ENCODE measurements at regions not wholly inside any gene's neighbourhood (a gene's known extent, or its start where the extent isn't known, plus 50 kb on each side); places are given as distances from the start of the nearest gene placed in this dataset.

DNA sequence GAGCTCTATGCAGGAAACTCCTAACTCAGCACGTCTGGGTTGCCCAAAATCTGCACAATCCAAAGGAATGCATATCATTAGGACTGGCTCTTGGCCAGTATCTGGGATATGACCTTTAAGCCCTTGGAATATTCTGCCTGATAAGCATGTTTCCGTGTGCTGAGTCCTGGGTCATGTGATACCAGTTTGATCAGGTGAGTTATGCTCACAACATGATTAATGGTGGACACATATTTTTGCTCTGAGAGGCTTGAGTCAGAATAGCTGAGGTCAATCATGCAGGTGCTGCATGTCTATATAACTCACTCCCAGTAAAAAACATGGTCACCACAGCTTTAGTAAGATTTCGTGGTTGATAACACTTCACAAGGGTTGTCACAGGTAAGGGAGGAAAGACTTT lies 408.8 kb downstream of the YTHDC2 start:
- TF ChIP-seq, protein P1, sequence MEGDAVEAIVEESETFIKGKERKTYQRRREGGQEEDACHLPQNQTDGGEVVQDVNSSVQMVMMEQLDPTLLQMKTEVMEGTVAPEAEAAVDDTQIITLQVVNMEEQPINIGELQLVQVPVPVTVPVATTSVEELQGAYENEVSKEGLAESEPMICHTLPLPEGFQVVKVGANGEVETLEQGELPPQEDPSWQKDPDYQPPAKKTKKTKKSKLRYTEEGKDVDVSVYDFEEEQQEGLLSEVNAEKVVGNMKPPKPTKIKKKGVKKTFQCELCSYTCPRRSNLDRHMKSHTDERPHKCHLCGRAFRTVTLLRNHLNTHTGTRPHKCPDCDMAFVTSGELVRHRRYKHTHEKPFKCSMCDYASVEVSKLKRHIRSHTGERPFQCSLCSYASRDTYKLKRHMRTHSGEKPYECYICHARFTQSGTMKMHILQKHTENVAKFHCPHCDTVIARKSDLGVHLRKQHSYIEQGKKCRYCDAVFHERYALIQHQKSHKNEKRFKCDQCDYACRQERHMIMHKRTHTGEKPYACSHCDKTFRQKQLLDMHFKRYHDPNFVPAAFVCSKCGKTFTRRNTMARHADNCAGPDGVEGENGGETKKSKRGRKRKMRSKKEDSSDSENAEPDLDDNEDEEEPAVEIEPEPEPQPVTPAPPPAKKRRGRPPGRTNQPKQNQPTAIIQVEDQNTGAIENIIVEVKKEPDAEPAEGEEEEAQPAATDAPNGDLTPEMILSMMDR (IDR thresholded peaks at IDR 0.05; ENCODE audit: insufficient read depth in 1 of 2, low read depth in 1 of 2, low read length in 1 of 2, severe bottlenecking in 1 of 2, unreplicated experiment in 1 of 2) = no peak
- H3K36me3 Mint-ChIP-seq (ENCODE audit: insufficient read depth, unreplicated experiment) = no peaks in the 10 kb centered on the region
- no peaks in the 10 kb centered on the region for H3K27me3 ChIP-seq (replicated peaks; ENCODE audit: control insufficient read depth, insufficient read depth, low read length)
- no peaks in the 10 kb centered on the region for H3K36me3 ChIP-seq (ENCODE audit: control insufficient read depth, insufficient read depth, low read length)
- CTCF ChIA-PET = no interaction called here
- H3K27ac Mint-ChIP-seq (ENCODE audit: unreplicated experiment) = no peak overlapping the region
- H3K4me1 ChIP-seq = no peaks in the 10 kb centered on the region
- H3K4me3 ChIP-seq (ENCODE audit: low read depth, low read length) = no peak overlapping the region
- H3K4me3 Mint-ChIP-seq (ENCODE audit: unreplicated experiment) = no peak overlapping the region
- POLR2A ChIA-PET = no interaction called here
- BruUV-seq (replicated peaks) = no TSS peak
- intact Hi-C loops (cut with micrococcal nuclease; ENCODE audit: unreplicated experiment) = no loop called here
- H3K4me1 Mint-ChIP-seq (ENCODE audit: low read depth, unreplicated experiment) = no peaks in the 10 kb centered on the region
- no peaks in the 10 kb centered on the region for H3K9me3 Mint-ChIP-seq (ENCODE audit: unreplicated experiment)
- no peaks in the 10 kb centered on the region for H3K9me3 ChIP-seq
- no peak for DNase-seq
- peaks cover 2% of the 10 kb centered on the region for H3K27me3 Mint-ChIP-seq (ENCODE audit: insufficient read depth, unreplicated experiment)

DNA sequence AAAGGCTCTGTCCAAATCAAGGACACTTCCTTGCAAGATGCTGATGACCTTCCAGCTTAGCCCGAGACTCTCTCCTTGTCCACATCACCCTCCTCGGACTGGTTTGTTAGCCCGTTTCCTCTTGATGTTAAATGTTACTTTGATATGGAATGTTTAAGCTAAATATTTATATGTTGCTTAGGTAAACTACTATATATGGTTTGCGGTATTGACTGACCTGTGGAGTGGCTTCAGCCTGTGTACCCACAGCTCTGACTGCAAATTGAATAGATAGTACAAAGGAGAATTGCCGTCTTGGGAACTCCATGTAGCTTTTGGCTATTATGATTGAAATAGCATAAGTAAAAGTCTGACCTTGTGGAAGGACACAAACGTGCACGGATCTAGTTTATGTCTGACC lies 422.0 kb downstream of the YTHDC2 start:
- H3K4me3 ChIP-seq (ENCODE audit: low read depth, low read length) = no peak overlapping the region
- H3K36me3 ChIP-seq (ENCODE audit: control insufficient read depth, insufficient read depth, low read length) = no peaks in the 10 kb centered on the region
- ChIA-PET CTCF (interaction anchor here (0.6 kb wide), 1 partner anchor 323 kb away, joined by 3 read pairs; no protein-coding TSS in a partner anchor), POLR2A (no interaction called here)
- H3K27me3 ChIP-seq (replicated peaks; ENCODE audit: control insufficient read depth, insufficient read depth, low read length) = no peaks in the 10 kb centered on the region
- Mint-ChIP-seq H3K36me3 (ENCODE audit: insufficient read depth, unreplicated experiment) (no peaks in the 10 kb centered on the region), H3K27ac (ENCODE audit: unreplicated experiment) (no peak overlapping the region), H3K9me3 (ENCODE audit: unreplicated experiment) (no peaks in the 10 kb centered on the region), H3K4me1 (ENCODE audit: low read depth, unreplicated experiment) (no peaks in the 10 kb centered on the region), H3K27me3 (ENCODE audit: insufficient read depth, unreplicated experiment) (peaks cover 5% of the 10 kb centered on the region), H3K4me3 (ENCODE audit: unreplicated experiment) (no peak overlapping the region)
- intact Hi-C loops (cut with micrococcal nuclease; ENCODE audit: unreplicated experiment) = no loop called here
- no peak for DNase-seq
- TF ChIP-seq, protein P1 (IDR thresholded peaks at IDR 0.05; ENCODE audit: insufficient read depth in 1 of 2, low read depth in 1 of 2, low read length in 1 of 2, severe bottlenecking in 1 of 2, unreplicated experiment in 1 of 2) = no peak
- H3K9me3 ChIP-seq = no peaks in the 10 kb centered on the region; the same call in 1 of the 2 replicates
- H3K4me1 ChIP-seq = no peaks in the 10 kb centered on the region
- BruUV-seq (replicated peaks) = no TSS peak

DNA sequence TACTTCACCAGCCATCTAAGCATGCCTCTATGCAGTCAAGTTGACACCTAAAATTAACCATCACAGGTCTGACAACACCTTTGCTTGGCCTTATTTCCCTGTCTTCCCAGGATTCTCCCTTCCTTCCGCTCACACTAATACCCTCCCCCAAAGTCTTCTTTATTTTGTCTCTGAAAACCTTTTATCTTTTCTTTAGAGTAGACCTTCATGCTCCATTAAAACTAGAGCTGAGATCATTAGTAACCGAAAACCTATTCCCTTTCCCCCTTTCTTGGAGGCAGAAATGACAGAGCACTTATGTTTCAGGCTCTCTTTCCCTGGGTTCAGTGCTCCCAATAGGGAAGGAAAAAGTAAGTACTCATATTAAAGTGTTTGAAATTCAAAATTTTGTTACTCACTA lies 423.8 kb downstream of the YTHDC2 start:
- H3K27me3 ChIP-seq (replicated peaks; ENCODE audit: control insufficient read depth, insufficient read depth, low read length) = no peaks in the 10 kb centered on the region
- no peaks in the 10 kb centered on the region for H3K9me3 Mint-ChIP-seq (ENCODE audit: unreplicated experiment)
- H3K36me3 Mint-ChIP-seq (ENCODE audit: insufficient read depth, unreplicated experiment) = no peaks in the 10 kb centered on the region
- TF ChIP-seq, protein P1 (IDR thresholded peaks at IDR 0.05; ENCODE audit: insufficient read depth in 1 of 2, low read depth in 1 of 2, low read length in 1 of 2, severe bottlenecking in 1 of 2, unreplicated experiment in 1 of 2) = no peak
- no peaks in the 10 kb centered on the region for H3K4me1 Mint-ChIP-seq (ENCODE audit: low read depth, unreplicated experiment)
- no peaks in the 10 kb centered on the region for H3K36me3 ChIP-seq (ENCODE audit: control insufficient read depth, insufficient read depth, low read length)
- ChIA-PET CTCF (no interaction called here), POLR2A (no interaction called here)
- no TSS peak for BruUV-seq (replicated peaks)
- no peaks in the 10 kb centered on the region; the same call in 1 of the 2 replicates for H3K9me3 ChIP-seq
- intact Hi-C loops (cut with micrococcal nuclease; ENCODE audit: unreplicated experiment) = no loop called here
- no peak overlapping the region for H3K27ac Mint-ChIP-seq (ENCODE audit: unreplicated experiment)
- no peaks in the 10 kb centered on the region for H3K4me1 ChIP-seq
- no peak overlapping the region for H3K4me3 ChIP-seq (ENCODE audit: low read depth, low read length)
- no peak for DNase-seq
- peaks cover 5% of the 10 kb centered on the region for H3K27me3 Mint-ChIP-seq (ENCODE audit: insufficient read depth, unreplicated experiment)
- no peak overlapping the region for H3K4me3 Mint-ChIP-seq (ENCODE audit: unreplicated experiment)
